ENCODE measurements at regions not wholly inside any gene's neighbourhood (a gene's known extent, or its start where the extent isn't known, plus 50 kb on each side); places are given as distances from the start of the nearest gene placed in this dataset.

- H3K27ac ChIP-seq: no peak overlapping the region
- no peak for TF ChIP-seq ZFX (IDR thresholded peaks at IDR 0.05; ENCODE audit: borderline replicate concordance)
- TF ChIP-seq, protein P1, sequence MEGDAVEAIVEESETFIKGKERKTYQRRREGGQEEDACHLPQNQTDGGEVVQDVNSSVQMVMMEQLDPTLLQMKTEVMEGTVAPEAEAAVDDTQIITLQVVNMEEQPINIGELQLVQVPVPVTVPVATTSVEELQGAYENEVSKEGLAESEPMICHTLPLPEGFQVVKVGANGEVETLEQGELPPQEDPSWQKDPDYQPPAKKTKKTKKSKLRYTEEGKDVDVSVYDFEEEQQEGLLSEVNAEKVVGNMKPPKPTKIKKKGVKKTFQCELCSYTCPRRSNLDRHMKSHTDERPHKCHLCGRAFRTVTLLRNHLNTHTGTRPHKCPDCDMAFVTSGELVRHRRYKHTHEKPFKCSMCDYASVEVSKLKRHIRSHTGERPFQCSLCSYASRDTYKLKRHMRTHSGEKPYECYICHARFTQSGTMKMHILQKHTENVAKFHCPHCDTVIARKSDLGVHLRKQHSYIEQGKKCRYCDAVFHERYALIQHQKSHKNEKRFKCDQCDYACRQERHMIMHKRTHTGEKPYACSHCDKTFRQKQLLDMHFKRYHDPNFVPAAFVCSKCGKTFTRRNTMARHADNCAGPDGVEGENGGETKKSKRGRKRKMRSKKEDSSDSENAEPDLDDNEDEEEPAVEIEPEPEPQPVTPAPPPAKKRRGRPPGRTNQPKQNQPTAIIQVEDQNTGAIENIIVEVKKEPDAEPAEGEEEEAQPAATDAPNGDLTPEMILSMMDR (IDR thresholded peaks at IDR 0.05): no peak
These were observed 147.0 kb downstream of the RPAP3 start for GRCh38 chr12:47558625-47559345.

DNA sequence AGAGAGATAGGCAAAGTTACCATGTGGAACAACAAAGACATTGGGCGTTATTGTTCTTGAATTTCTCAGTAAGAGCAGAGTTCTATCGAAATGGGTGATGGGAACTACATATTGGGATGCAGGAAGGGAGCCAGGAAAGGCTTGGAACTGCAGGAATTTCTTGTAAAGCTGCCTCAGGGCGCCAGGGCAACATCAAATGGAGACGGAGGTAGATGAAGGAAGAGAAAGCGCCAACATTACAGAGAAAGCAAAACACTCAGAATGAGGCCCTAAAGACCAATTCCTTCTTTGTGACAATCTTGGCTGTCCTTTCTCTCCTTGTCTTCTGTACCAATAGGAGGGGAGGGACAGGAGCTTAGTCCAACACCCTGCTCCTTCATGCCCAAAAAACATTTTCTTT is 148.4 kb downstream of the RPAP3 start:
- no peak overlapping the region for H3K27ac ChIP-seq
- TF ChIP-seq ZFX (IDR thresholded peaks at IDR 0.05; ENCODE audit: borderline replicate concordance): no peak
- TF ChIP-seq, protein P1 (IDR thresholded peaks at IDR 0.05): no peak

DNA sequence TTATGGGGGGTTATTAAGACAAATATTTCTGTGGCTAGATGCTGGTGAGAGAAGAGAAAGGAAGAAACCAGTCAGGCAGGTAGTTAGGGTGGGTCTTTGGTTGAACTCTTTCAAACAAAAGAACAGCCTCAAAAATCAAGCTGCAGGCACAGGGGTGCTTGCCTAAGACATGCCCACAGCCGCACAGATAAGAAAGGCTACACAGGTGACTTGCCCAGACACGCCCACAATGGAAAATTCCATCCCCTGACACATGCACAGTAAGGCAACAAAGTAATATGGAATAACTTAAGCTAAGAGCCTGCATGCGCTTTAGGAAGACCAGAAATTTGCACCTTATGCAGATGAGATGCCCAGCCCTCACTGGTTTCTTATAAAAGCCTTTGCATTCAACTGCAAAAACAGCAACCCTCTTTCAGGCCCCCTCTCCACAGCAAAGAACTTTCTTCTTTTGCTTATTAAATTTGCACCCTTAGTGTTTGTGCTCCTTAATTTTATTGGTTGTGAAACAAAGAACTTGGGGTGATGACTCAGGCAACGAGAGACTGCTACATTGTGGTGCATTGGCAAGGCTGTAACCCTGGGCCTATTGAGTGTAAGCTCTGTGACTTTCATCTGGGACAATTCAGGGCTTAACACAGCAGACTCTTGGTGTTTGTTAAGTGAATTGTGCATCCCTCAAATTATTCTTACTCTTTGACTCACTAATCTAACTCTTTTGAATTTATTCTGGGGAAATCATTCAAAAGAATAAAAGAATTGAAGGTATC is 149.4 kb downstream of the RPAP3 start:
- TF ChIP-seq, protein P1 (IDR thresholded peaks at IDR 0.05): no peak
- TF ChIP-seq ZFX (IDR thresholded peaks at IDR 0.05; ENCODE audit: borderline replicate concordance): no peak
- H3K27ac ChIP-seq: no peak overlapping the region

DNA sequence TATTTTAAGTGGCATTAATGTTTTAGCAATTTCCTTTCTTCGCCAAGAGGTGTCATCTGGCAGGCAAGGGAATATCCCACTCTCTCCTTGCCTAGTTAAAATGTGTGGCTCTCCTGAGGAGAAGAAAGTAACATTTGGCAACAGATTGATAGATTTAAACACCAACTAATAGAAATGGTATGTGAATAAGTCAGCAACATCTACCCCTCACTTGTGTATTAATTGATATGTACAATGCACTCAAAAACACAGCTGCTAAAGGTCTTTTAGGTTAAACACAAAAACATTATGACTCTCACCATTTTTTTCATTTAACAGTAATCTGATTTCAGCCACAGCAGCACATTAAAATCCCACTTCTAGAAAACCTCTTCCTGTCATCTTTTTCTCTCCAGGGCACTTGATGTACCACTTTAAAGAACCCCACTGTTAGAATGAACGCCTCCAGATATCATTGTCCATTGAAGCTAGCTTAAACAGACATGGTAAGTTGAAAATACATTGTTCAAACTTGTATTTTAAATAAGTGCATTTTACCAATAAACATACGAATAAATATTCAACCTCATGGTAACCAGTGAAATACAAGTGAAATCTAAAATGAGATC is 151.7 kb downstream of the RPAP3 start:
- H3K27ac ChIP-seq: no peak overlapping the region

DNA sequence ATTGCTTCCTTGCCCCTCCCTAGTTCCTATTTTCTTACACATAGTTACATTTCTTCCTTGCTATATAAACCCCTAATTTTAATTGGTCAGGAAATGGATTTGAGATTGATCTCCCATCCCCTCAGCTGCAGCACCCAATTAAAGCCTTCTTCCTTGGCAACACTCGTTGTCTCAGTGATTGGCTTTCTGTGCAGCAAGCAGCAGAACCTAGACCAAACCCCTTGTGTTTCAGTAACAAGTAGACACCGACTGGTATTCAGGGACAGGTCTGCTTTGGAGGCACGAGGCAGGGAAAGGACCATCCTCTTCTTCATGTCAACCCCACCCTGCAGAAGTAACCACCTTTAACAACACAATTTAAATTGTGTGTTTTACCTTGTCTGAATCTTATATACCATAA is 152.6 kb downstream of the RPAP3 start:
- TF ChIP-seq, protein P1 (IDR thresholded peaks at IDR 0.05): no peak
- no peak for TF ChIP-seq ZFX (IDR thresholded peaks at IDR 0.05; ENCODE audit: borderline replicate concordance)
- no peak overlapping the region for H3K27ac ChIP-seq

More for the DNA sequence above, 151.7 kb downstream of the RPAP3 start:
- TF ChIP-seq, protein P1 (IDR thresholded peaks at IDR 0.05): no peak
- no peak for TF ChIP-seq ZFX (IDR thresholded peaks at IDR 0.05; ENCODE audit: borderline replicate concordance)

DNA sequence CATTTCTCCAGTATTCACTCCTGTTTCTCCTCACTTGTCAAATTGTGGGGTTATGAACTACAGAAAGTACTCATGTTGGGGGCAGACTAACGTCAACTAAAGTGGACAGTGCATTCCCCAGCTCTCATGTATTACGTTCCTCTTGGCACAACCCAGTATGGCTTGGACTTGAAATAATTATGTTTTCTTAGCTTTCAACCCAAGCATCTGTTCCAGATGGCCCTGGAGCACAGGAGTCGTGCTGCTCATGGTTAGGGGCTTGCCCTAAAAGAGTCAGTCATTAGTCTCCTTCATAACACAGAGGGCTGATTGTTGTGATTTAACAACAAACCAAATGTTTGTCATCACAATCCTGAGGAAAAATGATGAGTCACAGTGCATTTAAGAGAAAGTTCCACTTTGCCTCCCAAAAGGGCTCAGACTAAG is 154.4 kb downstream of the RPAP3 start:
- TF ChIP-seq, protein P1 (IDR thresholded peaks at IDR 0.05): no peak
- TF ChIP-seq ZFX (IDR thresholded peaks at IDR 0.05; ENCODE audit: borderline replicate concordance): no peak
- no peak overlapping the region for H3K27ac ChIP-seq
